ENCODE measurements at regions not wholly inside any gene's neighbourhood (a gene's known extent, or its start where the extent isn't known, plus 50 kb on each side); places are given as distances from the start of the nearest gene placed in this dataset.

DNA sequence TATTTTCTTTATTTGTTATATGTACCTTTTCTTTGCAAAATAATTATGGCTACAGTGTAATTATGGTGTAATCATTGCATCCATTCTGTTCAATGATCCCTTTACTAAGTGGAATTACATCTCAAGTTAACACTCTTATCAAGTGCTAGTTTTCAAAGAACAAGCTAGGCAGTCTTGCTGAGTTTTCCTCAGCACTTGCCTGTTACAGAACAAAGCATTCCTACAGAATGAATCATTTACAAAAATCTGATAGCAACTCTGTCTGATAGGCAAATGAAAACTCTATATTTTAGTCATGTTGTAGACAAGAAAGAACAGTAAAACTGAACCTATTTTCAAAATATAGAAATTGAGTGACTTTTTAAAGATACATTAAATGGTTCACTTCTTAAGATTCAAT lies 109.8 kb upstream of the POU3F2 start:
- DNase-seq (ENCODE audit: low spot score in 2 of 2) = no peak
- TF ChIP-seq POLR2A (IDR thresholded peaks at IDR 0.05) = no peak
- TF ChIP-seq, protein P1, sequence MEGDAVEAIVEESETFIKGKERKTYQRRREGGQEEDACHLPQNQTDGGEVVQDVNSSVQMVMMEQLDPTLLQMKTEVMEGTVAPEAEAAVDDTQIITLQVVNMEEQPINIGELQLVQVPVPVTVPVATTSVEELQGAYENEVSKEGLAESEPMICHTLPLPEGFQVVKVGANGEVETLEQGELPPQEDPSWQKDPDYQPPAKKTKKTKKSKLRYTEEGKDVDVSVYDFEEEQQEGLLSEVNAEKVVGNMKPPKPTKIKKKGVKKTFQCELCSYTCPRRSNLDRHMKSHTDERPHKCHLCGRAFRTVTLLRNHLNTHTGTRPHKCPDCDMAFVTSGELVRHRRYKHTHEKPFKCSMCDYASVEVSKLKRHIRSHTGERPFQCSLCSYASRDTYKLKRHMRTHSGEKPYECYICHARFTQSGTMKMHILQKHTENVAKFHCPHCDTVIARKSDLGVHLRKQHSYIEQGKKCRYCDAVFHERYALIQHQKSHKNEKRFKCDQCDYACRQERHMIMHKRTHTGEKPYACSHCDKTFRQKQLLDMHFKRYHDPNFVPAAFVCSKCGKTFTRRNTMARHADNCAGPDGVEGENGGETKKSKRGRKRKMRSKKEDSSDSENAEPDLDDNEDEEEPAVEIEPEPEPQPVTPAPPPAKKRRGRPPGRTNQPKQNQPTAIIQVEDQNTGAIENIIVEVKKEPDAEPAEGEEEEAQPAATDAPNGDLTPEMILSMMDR (IDR thresholded peaks at IDR 0.05) = no peak
- no peak for TF ChIP-seq POLR2AphosphoS5 (IDR thresholded peaks at IDR 0.05)
- no peak for TF ChIP-seq EP300 (IDR thresholded peaks at IDR 0.05)
- Histone ChIP-seq H3K36me3 (no peaks in the 10 kb centered on the region), H3K9me3 (no peaks in the 10 kb centered on the region), H3K27me3 (no peaks in the 10 kb centered on the region), H3K27ac (no peak overlapping the region), H3K4me1 (no peaks in the 10 kb centered on the region), H3K4me3 (no peak overlapping the region)

- H3K4me1 ChIP-seq = no peaks in the 10 kb centered on the region
- H3K27ac ChIP-seq = no peak overlapping the region
- H3K4me3 ChIP-seq = no peak overlapping the region
- no peak for DNase-seq (ENCODE audit: low spot score in 2 of 2)
- WGBS = 43% methylated on average over 1 of the region's 1 CpG
- no peaks in the 10 kb centered on the region for H3K27me3 ChIP-seq
- TF ChIP-seq POLR2AphosphoS5 (IDR thresholded peaks at IDR 0.05) = no peak
- no peaks in the 10 kb centered on the region for H3K36me3 ChIP-seq
- H3K9me3 ChIP-seq = no peaks in the 10 kb centered on the region
Observed at GRCh38 chr6:98747273-98747672, 87.1 kb upstream of the POU3F2 start.

DNA sequence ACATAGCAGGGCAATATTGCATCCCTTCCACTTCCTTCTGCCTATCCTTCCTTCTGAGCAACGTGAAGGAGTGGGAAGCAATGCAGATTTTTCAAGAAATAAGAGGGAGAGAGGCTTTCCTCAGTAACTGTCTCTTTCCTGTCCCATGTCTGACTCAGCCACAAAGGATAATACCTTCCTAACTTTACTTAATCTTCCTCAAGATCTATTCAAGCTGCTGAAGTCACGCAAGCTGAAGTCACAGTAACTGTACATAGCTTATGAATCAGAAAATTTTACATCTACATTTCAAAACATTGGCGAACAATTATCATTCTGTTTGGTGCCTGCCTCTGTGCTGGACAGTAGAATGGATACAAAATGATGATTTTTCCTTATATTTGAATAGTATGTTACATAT lies 86.4 kb upstream of the POU3F2 start:
- H3K27me3 ChIP-seq = no peaks in the 10 kb centered on the region
- 55% methylated on average over 3 of the region's 3 CpGs for WGBS
- H3K4me1 ChIP-seq = no peaks in the 10 kb centered on the region
- H3K36me3 ChIP-seq = no peaks in the 10 kb centered on the region
- DNase-seq (ENCODE audit: low spot score in 2 of 2) = no peak
- TF ChIP-seq EP300 (IDR thresholded peaks at IDR 0.05) = no peak
- no peaks in the 10 kb centered on the region for H3K9me3 ChIP-seq
- H3K27ac ChIP-seq = no peak overlapping the region
- H3K4me3 ChIP-seq = no peak overlapping the region

DNA sequence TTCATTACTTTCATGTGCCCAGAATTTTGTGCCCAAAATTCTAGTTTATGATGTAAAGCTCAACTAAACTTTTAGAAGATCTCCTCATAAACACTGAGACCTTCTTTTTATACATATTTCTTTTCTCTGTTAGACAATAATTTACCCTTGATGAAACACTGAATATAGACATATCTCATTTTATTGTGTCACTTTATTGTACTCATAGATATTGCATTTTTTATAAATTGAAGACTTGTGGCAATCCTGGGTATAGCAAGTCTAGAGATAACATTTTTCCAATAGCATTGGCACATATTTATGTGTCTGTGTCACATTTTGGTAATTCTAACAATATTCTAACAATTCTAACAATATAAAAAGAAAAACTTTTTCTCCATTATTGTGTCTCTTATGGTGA lies 74.9 kb upstream of the POU3F2 start:
- TF ChIP-seq POLR2AphosphoS5 (IDR thresholded peaks at IDR 0.05) (no peak), POLR2A (IDR thresholded peaks at IDR 0.05) (no peak), EP300 (IDR thresholded peaks at IDR 0.05) (no peak)
- TF ChIP-seq, protein P1 (IDR thresholded peaks at IDR 0.05) = no peak
- Histone ChIP-seq H3K27me3 (no peaks in the 10 kb centered on the region), H3K36me3 (no peaks in the 10 kb centered on the region), H3K4me1 (no peaks in the 10 kb centered on the region), H3K9me3 (no peaks in the 10 kb centered on the region), H3K4me3 (no peak overlapping the region), H3K27ac (no peak overlapping the region)
- DNase-seq (ENCODE audit: low spot score in 2 of 2) = no peak

GRCh38 chr6:98764373-98764911 lies 69.9 kb upstream of the POU3F2 start:
- Histone ChIP-seq H3K4me3 (peak overlapping the region; percentile 22), H3K9me3 (no peaks in the 10 kb centered on the region), H3K27ac (no peak overlapping the region), H3K27me3 (no peaks in the 10 kb centered on the region), H3K36me3 (no peaks in the 10 kb centered on the region), H3K4me1 (no peaks in the 10 kb centered on the region)
- no peak for TF ChIP-seq POLR2A (IDR thresholded peaks at IDR 0.05)
- no peak for TF ChIP-seq POLR2AphosphoS5 (IDR thresholded peaks at IDR 0.05)
- TF ChIP-seq, protein P1 (IDR thresholded peaks at IDR 0.05) = no peak
- no peak for DNase-seq (ENCODE audit: low spot score in 2 of 2)
- WGBS = 72% methylated on average over 1 of the region's 1 CpG

DNA sequence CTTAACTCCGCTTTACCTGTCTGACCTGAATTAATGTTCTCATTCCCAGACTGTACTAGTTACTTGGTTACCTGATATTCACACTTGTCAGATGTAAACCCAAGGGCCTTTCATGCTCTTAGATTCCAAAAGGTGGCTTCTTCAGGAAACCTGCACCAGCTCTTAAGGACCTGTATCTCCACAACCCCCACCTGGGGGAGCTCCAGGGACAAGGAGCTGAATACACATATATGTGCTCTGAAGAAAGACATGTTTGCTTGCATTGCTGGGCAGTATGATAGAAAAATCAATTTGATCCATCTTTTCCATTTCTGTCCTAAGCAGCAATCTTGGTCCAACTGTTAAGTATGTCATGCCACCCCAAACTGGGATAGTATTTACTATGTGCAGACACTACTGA lies 64.8 kb upstream of the POU3F2 start:
- H3K4me3 ChIP-seq = no peak overlapping the region
- H3K9me3 ChIP-seq = no peaks in the 10 kb centered on the region
- peaks cover 3% of the 10 kb centered on the region for H3K27me3 ChIP-seq
- no peaks in the 10 kb centered on the region for H3K36me3 ChIP-seq
- DNase-seq (ENCODE audit: low spot score in 2 of 2) = no peak
- 73% methylated on average over 1 of the region's 1 CpG for WGBS
- TF ChIP-seq POLR2A (IDR thresholded peaks at IDR 0.05) (no peak), POLR2AphosphoS5 (IDR thresholded peaks at IDR 0.05) (no peak), EP300 (IDR thresholded peaks at IDR 0.05) (no peak)
- TF ChIP-seq, protein P1 (IDR thresholded peaks at IDR 0.05) = no peak
- H3K4me1 ChIP-seq = no peaks in the 10 kb centered on the region
- no peak overlapping the region for H3K27ac ChIP-seq
